ENCODE measurements at regions not wholly inside any gene's neighbourhood (a gene's known extent, or its start where the extent isn't known, plus 50 kb on each side); places are given as distances from the start of the nearest gene placed in this dataset.

GRCh38 chr7:12475362-12476063 lies 71.8 kb upstream of the VWDE start:
- CTCF ChIA-PET = interaction anchor here (1.4 kb wide), 1 partner anchor 17 kb away, joined by 3 read pairs; no protein-coding TSS in a partner anchor
- Histone ChIP-seq H3K4me1 (ENCODE audit: control insufficient read depth, insufficient read depth, low read length) (no peaks in the 10 kb centered on the region), H3K4me3 (ENCODE audit: low read depth in 2 of 2, low read length in 2 of 2) (no peak overlapping the region), H3K9me3 (ENCODE audit: control insufficient read depth, insufficient read depth, low read depth, low read length) (no peaks in the 10 kb centered on the region), H3K36me3 (ENCODE audit: control insufficient read depth, insufficient read depth, low read length) (no peaks in the 10 kb centered on the region), H3K27ac (ENCODE audit: low read length) (no peak overlapping the region), H3K27me3 (ENCODE audit: control insufficient read depth, insufficient read depth, low read length) (no peaks in the 10 kb centered on the region)
- TF ChIP-seq CTCF (IDR thresholded peaks at IDR 0.05) (no peak), POLR2AphosphoS5 (IDR thresholded peaks at IDR 0.05; ENCODE audit: low read depth, low read length) (no peak), REST (IDR thresholded peaks at IDR 0.05; ENCODE audit: insufficient read depth in 1 of 2, low read depth in 2 of 2, low read length in 1 of 2) (no peak), TCF7L2 (IDR thresholded peaks at IDR 0.05; ENCODE audit: low read depth, low read length) (no peak), SIN3A (IDR thresholded peaks at IDR 0.05; ENCODE audit: borderline replicate concordance, insufficient read depth, low read depth, low read length) (no peak)
- in situ Hi-C loops (cut with HindIII; ENCODE audit: low pct_unique_long_range_greater_than_20kb, low sequenced_read_pairs) (no loop called here), intact Hi-C loops (cut with micrococcal nuclease; ENCODE audit: unreplicated experiment) (no loop called here)
- no peak for ATAC-seq
- no peak for DNase-seq (ENCODE audit: low read depth, low spot score)
- BruUV-seq (replicated peaks) = no TSS peak
- POLR2A ChIA-PET = interaction anchor here (0.5 kb wide), 1 partner anchor 64 kb away, joined by 5 read pairs; no protein-coding TSS in a partner anchor

GRCh38 chr7:12477620-12478019 lies 74.0 kb upstream of the VWDE start:
- DNase-seq (ENCODE audit: low read depth, low spot score) = no peak
- TF ChIP-seq SIN3A (IDR thresholded peaks at IDR 0.05; ENCODE audit: borderline replicate concordance, insufficient read depth, low read depth, low read length) (no peak), TCF7L2 (IDR thresholded peaks at IDR 0.05; ENCODE audit: low read depth, low read length) (no peak), POLR2AphosphoS5 (IDR thresholded peaks at IDR 0.05; ENCODE audit: low read depth, low read length) (no peak), REST (IDR thresholded peaks at IDR 0.05; ENCODE audit: insufficient read depth in 1 of 2, low read depth in 2 of 2, low read length in 1 of 2) (no peak), CTCF (IDR thresholded peaks at IDR 0.05) (no peak)
- no peak overlapping the region for H3K27ac ChIP-seq (ENCODE audit: low read length)
- H3K4me1 ChIP-seq (ENCODE audit: control insufficient read depth, insufficient read depth, low read length) = no peaks in the 10 kb centered on the region
- no peaks in the 10 kb centered on the region for H3K9me3 ChIP-seq (ENCODE audit: control insufficient read depth, insufficient read depth, low read depth, low read length)
- BruUV-seq (replicated peaks) = no TSS peak
- in situ Hi-C loops (cut with HindIII; ENCODE audit: low pct_unique_long_range_greater_than_20kb, low sequenced_read_pairs) (no loop called here), intact Hi-C loops (cut with micrococcal nuclease; ENCODE audit: unreplicated experiment) (no loop called here)
- CTCF ChIA-PET = no interaction called here
- POLR2A ChIA-PET = no interaction called here
- no peak for ATAC-seq
- no peaks in the 10 kb centered on the region for H3K36me3 ChIP-seq (ENCODE audit: control insufficient read depth, insufficient read depth, low read length)
- H3K4me3 ChIP-seq (ENCODE audit: low read depth in 2 of 2, low read length in 2 of 2) = no peak overlapping the region
- H3K27me3 ChIP-seq (ENCODE audit: control insufficient read depth, insufficient read depth, low read length) = no peaks in the 10 kb centered on the region
